GM04504 (cell line): ENCODE measurements at regions not wholly inside any gene's neighbourhood (a gene's known extent, or its start where the extent isn't known, plus 50 kb on each side); places are given as distances from the start of the nearest gene placed in this dataset.

Experiments
- DNase-seq: peaks from one replicate; pipeline ENCODE4 v3.0.0-alpha.2; 2012; ENCODE audit warnings: low read depth

DNA sequence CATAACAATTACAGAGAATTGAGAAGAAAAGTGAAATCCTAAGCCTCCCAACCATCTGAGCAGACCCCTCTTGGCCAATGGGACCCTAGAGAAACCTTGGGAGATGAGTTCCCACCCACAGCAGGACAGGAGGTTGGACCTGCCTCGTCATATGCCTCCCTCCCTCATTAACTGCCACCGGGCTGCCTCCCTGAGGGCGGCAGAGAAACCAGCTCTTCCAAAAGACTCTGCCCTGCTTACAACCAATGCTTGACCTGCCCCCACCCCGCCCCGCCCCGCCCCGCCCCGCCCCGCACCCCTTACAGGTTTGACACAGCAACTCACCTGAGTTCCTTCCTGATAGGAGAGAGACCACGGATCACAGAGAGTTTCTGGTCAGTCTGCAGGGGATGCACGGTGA is 86.1 kb downstream of the ADRA2C start:
- no peak for DNase-seq

DNA sequence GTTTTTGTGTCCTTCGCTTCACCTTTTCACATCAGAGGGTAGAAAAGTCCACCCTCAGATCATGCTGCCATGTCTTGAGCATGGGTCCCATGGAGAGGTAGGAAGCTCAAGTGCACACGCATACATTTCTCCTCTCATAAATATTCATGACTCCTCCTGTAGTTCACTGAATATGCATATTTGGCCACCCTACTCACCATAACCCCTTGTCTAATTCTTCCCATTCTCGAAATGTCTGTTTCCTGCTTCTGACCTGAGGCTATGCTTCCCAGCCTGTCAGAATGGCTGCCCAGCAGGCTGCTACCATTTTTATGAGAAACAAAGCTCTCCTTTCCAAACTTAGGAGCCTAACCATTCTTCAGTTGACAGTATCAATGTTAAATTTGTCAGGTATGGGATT is 86.5 kb downstream of the ADRA2C start:
- no peak for DNase-seq

DNA sequence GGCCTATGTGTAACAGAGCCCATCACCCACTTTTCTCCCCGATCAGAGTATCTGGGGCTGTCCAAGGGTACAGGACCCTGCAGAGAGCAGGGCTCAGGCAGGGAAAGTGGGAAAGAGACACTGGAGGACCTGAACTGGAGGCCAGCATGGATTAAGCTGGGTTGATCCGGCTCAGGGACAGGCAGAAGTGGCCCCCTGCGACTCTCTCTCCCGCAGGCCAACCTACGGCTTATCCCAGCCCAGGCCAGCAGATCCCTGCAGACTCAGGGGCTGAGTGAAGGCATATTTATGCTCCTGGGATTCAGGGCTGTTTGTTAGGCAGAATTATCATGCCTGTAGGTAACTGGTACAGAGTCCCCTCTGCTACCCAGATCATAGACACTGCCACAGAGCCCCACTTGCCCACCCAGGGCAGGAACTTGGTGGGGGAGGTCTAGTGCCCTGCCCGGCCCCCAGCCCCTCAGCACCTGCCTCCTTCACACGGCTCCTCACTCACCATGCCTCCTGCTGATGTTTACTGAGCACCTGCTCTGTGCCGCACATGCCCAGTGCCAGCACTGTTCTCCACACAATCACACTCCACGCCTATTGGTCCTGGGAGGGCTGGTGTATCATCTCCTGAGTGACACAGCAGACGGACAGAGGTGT is 87.3 kb downstream of the ADRA2C start:
- no peak for DNase-seq

DNA sequence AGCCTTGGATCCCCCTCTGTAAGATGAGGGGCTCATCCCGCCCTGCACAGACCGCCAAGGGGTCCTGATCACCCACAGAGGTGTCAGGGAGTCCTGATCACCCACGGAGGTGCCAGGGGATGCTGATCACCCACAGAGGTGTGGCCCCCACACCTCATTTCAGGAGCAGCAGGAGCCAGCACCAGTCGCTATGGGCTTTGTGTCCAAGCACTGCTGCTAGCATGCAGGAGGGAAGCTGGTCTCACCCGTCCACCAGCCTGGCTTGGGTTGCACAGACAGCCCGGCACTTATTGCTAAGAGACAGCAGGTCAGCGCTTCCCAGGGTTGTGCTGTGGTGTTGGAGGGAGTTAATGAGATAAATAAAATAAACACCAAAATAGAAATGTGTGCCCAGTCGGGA is 88.5 kb downstream of the ADRA2C start:
- no peak for DNase-seq

DNA sequence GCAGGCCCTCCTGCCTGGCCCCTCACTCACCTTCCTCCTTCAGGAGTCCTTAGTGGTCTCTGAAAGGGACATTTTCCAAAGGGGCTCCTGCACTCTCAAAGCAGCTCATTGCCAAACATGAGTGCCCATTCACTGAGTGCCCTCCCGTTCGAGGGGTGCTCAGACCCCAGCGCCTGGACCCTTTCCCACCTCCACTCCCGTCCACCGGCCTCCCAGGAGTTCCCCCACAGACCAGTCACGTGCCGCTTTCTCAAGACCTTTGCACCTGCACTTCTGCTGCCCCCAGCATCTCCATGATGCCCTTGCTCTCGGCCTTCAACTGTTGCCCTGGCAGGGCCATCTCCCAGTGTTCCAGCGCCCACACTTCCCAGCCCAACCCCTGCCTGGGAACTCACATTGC is 89.5 kb downstream of the ADRA2C start:
- no peak for DNase-seq

DNA sequence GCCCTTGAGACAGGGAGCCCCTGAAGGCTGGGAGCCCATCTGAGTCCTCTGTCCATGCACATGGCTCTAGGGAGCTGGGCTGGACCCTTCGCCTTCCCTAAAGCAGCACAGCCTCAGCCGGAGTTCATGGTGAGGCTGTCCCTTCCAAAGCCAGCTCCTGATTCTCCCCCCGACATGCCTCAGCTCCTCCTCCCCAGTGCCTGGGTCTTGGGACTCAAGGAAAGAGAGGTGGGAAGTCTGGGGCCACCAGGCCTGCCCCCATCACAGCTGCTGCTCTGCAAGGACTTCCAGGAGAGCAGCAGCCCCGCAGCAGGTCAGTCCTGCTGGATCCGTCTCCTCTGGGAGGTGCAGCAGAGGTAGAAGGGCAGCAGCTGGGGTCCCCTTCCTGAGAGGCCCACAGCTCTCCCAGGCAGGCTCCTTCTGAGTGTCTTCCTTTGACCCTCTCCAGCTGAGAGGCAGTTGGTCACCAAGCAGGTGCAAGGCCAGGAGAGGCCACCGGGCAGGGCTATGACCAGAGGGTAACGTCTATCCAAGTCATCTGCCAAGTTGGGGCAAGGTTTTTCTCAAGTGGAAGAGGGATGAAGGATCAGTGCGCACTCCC is 90.5 kb downstream of the ADRA2C start:
- DNase-seq = no peak

DNA sequence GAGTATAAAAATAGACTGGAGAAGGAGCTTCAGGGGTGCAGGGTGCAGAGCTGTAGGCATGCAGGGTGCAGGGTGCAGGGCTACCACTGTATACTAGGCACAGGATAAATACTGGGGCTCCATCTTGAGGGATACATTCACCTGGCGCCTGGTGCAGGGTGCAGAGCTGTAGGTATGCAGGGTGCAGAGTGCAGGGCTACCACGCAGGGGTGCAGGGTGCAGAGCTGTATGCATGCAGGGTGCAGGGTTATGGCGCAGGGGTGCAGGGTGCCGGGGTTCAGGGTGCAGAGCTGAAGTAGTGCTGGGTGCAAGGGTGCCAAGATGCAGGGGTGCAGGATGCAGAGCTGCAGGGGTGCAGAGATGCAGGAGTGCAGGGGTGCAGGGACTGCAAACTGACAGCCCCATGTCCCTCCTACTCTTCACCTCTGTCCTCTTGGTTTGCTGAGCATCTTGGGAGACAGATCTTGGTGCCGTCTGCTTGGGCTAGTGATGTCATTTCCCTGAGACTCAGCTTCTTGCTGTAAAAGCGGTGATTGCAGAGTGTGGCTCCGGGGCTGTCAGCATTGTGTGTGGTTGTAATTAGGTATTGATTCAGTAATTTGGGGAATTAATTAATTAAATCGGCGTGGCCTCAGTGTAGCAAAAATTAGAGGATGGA is 91.2 kb downstream of the ADRA2C start:
- no peak for DNase-seq

DNA sequence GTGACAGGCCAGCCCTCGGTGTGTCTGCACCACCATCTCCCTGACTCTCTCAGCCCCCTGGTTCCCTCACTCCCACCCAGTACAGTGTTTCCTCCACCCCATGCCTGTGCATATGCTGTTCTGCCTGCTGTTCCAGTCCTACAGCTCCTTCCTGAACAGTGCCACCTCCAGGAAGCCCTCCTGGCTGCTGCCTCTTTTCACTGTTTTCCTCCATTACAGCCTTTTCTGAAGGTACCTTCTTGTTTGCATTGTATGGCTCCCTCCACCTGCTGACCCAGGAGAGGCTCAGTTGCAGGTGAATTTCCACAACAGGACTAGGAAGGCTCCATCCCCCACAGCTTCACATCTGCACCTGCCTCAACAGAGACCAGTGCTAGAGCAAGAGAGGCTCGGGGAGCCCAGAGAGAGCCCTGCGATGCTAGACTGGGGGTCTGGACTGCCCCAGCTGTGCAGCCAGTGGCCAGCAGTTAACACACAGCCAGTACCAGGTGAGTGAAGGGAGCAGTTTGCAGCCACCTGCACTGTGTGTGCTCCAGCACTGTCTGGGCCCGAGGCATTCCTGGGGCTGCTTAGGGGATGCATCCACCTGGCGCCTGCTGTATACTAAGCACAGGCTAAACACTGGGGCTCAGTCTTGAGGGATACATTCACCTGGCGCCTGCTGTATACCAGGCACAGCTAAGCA is 92.0 kb downstream of the ADRA2C start:
- no peak for DNase-seq

DNA sequence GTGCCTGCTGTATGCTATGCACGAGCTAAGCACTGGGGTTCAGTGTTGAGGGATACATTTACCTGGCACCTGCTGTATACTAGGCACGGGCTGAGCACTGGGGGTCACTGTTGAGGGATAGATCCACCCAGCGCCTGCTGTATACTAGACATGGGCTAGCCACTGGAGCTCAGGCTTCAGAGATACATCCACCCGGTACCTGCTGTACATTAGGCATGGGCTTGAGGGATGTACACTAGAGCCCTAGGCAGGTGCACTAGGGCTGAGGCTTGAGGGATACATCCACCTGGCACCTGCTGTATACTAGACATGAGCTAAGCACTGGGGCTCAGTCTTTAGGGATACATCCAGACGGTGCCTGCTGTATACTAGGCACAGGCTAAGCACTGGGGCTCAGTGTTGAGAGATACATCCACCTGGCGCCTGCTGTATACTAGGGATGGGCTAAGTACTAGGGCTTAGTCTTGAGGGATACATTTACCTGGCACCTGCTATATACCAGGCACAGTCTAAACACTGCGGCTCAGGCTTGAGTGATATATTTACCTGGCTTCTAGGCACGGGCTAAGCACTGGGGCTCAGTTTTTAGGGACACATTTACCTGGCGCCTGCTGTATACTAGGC is 92.7 kb downstream of the ADRA2C start:
- no peak for DNase-seq

DNA sequence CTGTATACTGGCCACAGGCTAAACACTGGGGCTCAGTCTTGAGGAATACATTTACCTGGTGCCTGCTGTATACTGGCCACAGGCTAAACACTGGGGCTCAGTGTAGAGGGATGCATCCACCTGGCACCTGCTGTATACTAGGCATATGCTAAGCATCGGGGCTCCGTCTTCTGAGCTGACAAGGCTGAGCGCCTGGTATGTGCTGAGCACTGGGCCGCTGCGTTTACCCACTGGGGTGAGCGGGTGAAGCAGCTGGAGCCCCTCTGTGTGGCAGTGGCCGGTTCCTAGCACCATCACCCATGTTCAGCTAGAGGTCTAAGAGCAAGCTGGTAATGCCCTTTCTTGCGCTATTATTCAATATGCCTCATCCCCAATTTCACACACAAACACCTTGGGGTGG is 93.4 kb downstream of the ADRA2C start:
- no peak for DNase-seq

DNA sequence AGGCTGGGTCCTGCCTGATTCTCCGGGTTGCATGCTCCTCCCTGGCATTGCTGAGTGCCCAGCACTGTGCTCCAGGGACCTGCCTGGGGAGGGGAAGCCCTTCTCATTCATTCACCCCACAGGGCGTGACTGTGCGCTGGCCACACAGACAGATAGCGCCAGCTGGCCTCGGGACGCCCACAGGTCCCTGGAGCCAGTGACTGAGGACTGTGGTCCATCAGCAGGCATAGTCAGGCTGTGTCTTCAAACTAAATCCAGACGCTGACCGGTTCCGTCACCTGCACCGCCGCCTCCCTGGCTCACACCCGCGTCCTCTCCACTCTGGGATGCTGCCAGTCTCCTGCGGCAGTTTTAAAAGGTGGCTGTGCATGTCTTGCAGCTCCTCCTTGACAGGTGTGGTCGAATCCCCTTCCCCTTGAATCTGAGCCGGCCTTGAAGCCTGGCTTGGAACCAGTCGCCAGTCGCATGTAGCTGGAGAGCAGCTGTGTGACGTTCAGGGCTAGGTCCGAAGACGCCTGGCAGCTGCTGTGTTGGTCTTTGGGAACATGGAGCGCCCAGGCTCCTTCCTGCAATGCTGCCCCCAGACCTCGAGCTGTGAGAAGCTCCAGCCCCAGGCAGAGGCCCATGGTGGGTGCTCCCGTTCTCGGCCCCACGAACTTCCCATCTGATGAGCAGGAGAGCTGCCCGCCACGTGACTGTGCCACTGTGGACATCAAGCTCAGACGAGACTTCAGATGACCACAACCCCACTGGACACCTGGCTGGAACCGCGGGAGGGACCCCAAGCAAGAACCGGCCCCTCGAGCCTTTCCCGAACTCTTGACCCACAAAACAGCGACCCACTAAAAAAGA is 94.1 kb downstream of the ADRA2C start:
- DNase-seq = no peak

DNA sequence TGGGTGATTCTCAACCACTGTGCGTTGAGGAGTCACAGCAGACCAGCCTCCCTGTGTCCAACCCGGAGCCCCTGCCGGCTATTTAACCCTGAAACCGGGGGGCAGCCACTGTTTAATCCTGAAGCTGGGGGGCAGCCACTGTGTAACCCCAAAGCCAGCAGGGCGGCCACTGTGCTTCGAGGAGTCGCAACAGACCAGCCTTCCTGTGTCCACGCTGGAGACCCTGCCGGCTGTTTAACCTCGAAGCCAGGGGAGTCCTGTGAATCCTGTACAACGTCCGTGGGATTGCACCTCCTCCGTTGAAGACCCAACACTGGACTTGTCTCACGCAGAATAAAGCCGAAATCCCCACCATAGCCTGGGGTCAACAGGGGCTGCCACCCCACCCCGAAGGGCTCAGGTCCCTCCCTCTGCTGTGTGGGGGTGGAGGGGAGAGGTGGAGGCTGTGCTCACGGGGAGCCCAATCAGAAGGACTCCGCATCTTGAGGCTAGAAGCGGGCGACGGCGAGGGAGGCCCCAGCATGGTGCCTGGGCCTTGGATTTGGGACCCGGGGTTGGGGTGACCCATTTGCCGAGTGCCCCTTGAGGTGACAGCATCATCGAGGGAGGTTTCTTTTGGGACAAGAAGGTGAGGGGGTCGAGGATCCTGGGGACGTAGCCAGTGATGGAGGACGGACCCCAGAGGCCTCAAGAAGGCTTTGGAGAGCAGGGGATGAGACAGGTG is 94.9 kb downstream of the ADRA2C start:
- no peak for DNase-seq

DNA sequence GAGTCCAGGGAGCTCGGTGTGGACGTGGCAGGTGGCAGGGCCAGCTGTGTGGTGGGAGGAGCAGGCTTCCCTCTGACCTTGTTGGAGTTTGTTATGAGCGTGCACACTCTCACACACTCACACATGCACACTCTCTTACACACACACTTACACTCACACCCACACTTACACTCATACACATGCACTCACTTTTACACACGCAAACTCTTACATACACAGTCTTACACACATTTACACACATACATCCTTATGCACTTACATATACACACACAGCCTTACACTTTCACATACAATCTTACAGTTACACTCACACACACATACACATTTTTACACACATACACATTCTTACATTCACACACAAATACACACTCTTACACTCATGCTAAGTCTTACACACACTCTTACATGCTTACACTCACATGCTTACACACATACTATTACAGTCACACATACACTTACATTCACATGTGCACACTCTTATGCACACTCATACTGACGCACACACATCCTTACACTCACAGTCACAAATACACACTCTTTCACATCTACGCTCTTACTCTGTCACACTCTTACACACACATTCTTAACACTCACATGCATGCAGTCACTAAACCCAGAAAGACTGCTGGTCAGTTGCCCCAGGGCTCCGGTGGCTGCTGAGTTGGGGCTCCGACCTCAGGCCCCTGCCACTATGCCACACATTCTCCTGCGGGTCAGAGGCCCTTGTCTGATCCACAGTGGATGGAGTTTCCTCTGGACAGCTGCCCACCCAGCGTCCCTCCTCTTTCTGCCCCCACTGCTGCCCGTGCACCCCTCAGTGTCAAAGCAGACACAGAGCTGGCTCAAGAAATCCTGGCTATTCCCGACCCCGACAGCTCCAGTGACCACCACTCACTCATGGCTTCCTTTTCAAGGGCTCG is 95.8 kb downstream of the ADRA2C start:
- DNase-seq = no peak

DNA sequence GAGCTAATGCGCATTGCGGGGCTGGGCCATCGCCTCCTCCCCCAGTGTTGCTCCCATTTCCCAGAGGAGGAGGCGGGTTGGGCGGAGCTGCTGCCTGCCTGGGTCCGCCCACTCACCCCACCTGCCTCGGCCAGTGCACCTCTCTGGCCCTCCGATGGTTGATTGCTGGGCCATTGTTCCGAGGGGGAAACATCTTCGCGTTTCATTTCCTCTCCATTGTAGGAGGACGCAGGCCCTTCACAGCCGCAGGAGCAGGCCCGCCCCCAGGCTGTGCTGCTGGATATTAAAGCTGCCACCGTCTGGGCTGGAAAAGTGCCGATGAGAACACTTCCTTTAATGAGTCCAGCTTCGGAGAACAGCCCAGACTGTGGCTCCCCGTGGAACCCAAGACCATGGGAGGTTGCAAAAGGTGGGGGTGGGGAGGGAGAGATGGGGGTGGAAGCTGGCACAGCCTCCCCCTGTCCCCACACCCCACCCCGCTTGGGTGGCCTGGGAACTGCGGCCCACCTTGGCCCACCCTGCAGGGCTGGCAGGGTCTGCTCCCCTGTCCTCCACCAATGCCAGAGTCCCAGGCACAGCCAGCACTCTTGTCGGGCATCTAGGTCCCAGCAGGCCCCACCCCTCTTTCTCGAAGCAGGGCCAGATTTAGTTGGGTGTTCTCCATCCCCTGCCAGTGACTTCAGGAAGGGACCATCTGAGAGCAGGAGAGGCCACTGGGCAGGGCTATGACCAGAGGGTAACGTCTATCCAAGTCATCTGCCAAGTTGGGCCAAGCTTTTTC is 96.6 kb downstream of the ADRA2C start:
- no peak for DNase-seq

DNA sequence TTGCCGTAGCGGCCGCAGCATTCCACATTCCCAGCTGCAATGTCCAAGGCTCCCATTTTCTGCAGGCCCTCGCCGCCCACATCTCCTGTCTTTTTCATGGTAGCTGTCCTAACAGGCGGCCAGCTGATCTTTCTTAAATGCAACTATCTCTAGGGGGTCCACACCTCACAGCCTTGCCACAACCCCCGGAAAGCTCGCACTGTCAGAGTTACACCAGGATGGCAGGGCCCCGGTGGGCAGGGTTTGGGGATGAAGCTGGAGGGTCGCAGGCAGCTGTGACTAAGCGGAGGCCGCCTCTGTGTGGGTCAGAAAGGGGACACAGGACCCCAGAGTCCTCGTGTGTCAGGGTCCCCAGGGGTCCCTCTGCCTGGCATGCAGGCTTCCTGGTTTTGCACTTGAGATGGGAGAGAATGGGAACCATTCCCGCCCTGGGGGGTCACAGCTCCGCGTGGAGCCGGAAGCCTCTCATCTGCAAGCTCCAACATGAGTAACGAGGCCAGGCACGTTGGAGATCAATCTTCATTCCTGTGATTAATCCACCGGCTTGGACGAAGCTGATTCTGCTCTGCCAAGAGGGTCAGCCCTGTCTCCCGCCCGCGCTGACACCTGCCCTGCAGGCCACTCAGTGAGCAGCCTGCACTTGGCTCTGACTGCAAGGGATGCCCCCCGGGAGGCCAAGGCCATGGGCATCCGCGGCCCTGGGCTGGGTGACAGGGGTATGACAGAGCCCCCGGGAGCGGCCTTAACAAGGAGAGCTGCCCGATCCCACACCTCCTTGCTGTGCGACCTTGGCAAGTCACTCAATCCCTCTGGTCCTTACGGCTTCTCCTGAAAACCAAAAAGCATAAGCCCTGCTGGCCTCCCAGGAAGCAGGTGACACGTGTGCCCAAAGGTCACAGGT is 97.9 kb downstream of the ADRA2C start:
- no peak for DNase-seq

DNA sequence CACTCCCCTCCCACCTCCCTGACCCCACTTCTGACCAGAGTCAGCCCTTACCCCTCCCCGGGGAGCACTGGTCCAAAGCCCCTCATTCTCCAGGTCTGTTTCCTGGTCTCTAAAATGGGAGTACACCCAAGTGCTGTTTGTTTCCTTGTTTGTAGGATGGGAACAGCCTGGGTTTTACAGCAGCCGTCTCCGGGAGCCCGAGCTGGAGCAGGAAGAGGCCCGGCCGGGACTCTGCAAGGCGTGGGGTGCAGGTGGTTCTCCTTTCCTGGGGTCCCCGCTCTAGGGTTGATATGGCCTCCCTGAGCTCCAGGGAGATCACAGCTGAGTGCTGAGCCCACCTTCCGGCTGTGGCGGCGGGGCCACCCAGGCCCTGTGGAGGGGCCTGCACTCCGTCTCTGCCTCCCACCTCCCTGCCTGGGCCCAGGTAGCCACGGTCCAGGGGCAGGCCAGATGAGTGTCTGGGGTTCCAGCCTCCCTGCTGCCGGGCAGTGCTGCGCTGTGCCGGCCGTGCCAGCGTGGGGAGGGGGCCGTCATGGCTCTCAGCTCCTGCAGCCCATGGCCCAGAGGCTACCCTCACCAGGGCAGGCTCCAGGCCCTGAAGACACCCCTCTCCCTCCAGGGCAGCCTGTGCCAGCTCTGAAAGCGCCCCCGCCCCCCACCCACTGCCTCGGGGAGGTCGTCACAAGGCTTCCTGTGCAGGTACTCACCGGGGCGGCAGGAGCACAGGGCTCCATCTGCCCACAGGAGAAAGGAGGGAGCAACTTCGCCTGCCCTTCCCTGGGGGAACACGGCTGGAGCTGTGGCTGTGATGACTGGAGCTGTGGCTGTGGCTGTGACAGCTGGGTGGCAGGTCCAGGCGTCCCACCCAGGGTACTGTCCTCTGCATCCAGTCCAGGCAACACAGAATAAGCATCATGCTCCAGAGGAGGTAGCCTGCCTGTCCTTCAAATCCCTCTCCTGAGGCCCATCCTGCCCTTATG is 98.8 kb downstream of the ADRA2C start:
- DNase-seq = no peak
